ENCODE measurements at regions not wholly inside any gene's neighbourhood (a gene's known extent, or its start where the extent isn't known, plus 50 kb on each side); places are given as distances from the start of the nearest gene placed in this dataset.

DNA sequence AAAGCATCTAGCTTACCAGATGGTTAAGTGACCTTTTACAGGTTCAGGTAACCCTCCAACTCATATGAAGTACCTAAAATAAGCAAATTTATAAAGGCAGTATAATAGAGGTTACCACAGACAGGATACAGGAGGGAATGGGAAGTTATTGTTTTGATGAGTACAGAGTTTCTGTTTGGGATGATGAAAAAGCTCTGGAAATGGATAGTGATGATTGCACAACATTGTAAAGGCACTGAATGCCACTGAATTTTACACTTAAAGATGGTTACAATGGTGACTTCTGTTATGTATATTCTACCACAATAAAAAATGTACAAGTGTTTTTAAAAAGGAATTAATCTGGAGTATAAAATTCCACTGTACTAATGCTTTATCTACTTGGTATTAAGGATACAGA lies 75.0 kb upstream of the NIPBL start:
- TF ChIP-seq, protein P1, sequence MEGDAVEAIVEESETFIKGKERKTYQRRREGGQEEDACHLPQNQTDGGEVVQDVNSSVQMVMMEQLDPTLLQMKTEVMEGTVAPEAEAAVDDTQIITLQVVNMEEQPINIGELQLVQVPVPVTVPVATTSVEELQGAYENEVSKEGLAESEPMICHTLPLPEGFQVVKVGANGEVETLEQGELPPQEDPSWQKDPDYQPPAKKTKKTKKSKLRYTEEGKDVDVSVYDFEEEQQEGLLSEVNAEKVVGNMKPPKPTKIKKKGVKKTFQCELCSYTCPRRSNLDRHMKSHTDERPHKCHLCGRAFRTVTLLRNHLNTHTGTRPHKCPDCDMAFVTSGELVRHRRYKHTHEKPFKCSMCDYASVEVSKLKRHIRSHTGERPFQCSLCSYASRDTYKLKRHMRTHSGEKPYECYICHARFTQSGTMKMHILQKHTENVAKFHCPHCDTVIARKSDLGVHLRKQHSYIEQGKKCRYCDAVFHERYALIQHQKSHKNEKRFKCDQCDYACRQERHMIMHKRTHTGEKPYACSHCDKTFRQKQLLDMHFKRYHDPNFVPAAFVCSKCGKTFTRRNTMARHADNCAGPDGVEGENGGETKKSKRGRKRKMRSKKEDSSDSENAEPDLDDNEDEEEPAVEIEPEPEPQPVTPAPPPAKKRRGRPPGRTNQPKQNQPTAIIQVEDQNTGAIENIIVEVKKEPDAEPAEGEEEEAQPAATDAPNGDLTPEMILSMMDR (IDR thresholded peaks at IDR 0.05): no peak
- no peak for TF ChIP-seq POLR2AphosphoS5 (IDR thresholded peaks at IDR 0.05)
